ENCODE measurements at regions not wholly inside any gene's neighbourhood (a gene's known extent, or its start where the extent isn't known, plus 50 kb on each side); places are given as distances from the start of the nearest gene placed in this dataset.

DNA sequence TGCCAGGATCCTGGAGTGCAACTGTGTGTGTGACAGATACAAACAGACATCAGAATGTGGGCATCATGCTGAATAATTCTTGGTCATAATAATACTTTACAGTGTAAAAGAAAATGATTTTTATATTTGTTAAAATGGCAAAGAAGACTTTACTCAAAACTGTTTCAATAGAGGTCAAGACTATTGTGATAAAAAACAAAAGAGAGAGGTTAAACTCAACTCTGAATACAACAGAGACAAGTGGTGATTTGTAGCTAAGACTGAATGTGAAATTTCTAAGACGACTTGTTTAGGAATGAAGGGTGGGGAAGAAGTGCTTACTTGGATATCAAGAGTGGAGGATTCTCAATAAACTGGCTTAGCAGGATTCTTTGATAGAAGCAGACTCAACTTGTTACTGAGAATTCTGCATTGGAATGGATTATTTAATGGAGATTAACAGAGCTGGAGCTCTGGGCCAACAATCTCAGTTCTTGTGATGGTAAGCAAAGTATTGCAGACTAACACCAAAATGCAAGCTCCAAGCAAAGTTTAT is 457.4 kb upstream of the CDH18 start:
- Histone ChIP-seq H3K27me3 (ENCODE audit: control insufficient read depth in 2 of 2, insufficient read depth in 2 of 2, low read length in 2 of 2) (no peaks in the 10 kb centered on the region), H3K9me3 (replicated peaks; ENCODE audit: control insufficient read depth, insufficient read depth, low read length) (no peaks in the 10 kb centered on the region), H4K20me1 (replicated peaks; ENCODE audit: control insufficient read depth, extremely low read depth, insufficient read depth, low read length) (no peaks in the 10 kb centered on the region), H3K9ac (replicated peaks; ENCODE audit: extremely low read depth, insufficient read depth, low read length) (no peak overlapping the region), H3K9me1 (replicated peaks; ENCODE audit: control insufficient read depth, extremely low read depth, insufficient read depth, low read length) (no peaks in the 10 kb centered on the region), H3K4me2 (ENCODE audit: insufficient read depth, low read length) (no peak overlapping the region), H3K27ac (ENCODE audit: insufficient read depth, low read depth, low read length) (no peak overlapping the region), H3K4me3 (replicated peaks in 1 of 3; ENCODE audit: insufficient read depth in 1 of 3, low read depth in 1 of 3, low read length in 3 of 3) (no peak overlapping the region), H3K4me1 (ENCODE audit: control insufficient read depth, extremely low read depth, insufficient read depth, low read length) (no peaks in the 10 kb centered on the region), H3K79me2 (ENCODE audit: control insufficient read depth, insufficient read depth, low read length) (no peaks in the 10 kb centered on the region), H3K36me3 (ENCODE audit: control insufficient read depth in 2 of 2, extremely low read depth in 1 of 2, insufficient read depth in 2 of 2, low read length in 2 of 2) (no peaks in the 10 kb centered on the region), H2AFZ (ENCODE audit: low read depth, low read length) (no peak overlapping the region)
- intact Hi-C loops (cut with micrococcal nuclease), result no loop called here
- BruUV-seq (replicated peaks), result no TSS peak
- ChIA-PET CTCF (no interaction called here), POLR2A (no interaction called here)
- DNase-seq (ENCODE audit: low read depth, low spot score), result no peak
- dilution Hi-C loops (cut with MboI; ENCODE audit: extremely low pct_ligation_motif_present, low sequenced_read_pairs), result no loop called here
- FAIRE-seq, result no peak
- TF ChIP-seq FOS (IDR thresholded peaks at IDR 0.05; ENCODE audit: borderline replicate concordance, insufficient read depth, low read length) (no peak), MYC (IDR thresholded peaks at IDR 0.05; ENCODE audit: low read depth, low read length) (no peak), GATA2 (IDR thresholded peaks at IDR 0.05; ENCODE audit: insufficient read depth, insufficient read length, low read depth, low read length) (no peak), EZH2 (IDR thresholded peaks at IDR 0.05; ENCODE audit: borderline replicate concordance, low read depth, low read length, severe bottlenecking) (no peak), JUN (IDR thresholded peaks at IDR 0.05; ENCODE audit: borderline replicate concordance, insufficient read depth, insufficient read length, low read depth) (no peak), POLR2AphosphoS5 (IDR thresholded peaks at IDR 0.05; ENCODE audit: insufficient read depth, low read depth, low read length) (no peak), POLR2A (IDR thresholded peaks at IDR 0.05; ENCODE audit: low read depth, low read length) (no peak)
- TF ChIP-seq, protein P1, sequence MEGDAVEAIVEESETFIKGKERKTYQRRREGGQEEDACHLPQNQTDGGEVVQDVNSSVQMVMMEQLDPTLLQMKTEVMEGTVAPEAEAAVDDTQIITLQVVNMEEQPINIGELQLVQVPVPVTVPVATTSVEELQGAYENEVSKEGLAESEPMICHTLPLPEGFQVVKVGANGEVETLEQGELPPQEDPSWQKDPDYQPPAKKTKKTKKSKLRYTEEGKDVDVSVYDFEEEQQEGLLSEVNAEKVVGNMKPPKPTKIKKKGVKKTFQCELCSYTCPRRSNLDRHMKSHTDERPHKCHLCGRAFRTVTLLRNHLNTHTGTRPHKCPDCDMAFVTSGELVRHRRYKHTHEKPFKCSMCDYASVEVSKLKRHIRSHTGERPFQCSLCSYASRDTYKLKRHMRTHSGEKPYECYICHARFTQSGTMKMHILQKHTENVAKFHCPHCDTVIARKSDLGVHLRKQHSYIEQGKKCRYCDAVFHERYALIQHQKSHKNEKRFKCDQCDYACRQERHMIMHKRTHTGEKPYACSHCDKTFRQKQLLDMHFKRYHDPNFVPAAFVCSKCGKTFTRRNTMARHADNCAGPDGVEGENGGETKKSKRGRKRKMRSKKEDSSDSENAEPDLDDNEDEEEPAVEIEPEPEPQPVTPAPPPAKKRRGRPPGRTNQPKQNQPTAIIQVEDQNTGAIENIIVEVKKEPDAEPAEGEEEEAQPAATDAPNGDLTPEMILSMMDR (IDR thresholded peaks at IDR 0.05; ENCODE audit: extremely low read depth in 1 of 2, insufficient read depth in 1 of 2, low read depth in 1 of 2, low read length in 2 of 2), result no peak
- TF ChIP-seq, protein P2, sequence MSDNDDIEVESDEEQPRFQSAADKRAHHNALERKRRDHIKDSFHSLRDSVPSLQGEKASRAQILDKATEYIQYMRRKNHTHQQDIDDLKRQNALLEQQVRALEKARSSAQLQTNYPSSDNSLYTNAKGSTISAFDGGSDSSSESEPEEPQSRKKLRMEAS (IDR thresholded peaks at IDR 0.05; ENCODE audit: insufficient read depth, insufficient read length), result no peak

All from endothelial cell of umbilical vein (primary cell).